GM23338 (cell line): ENCODE measurements at regions not wholly inside any gene's neighbourhood (a gene's known extent, or its start where the extent isn't known, plus 50 kb on each side); places are given as distances from the start of the nearest gene placed in this dataset.

Experiments
- ATAC-seq: fragments of 200-7000 bp; cut with Tn5 transposase; 3 replicates; pipeline ENCODE4 v1.9.1; 2020
- DNase-seq: peaks from one replicate; pipeline ENCODE4 v3.0.0-alpha.2; 2015; ENCODE audit warnings: low spot score
- H2AFZ ChIP-seq: fragments of 200-600 bp; sonication (generic); 2 replicates; pipeline ENCODE4 v1.8.0; 2016; ENCODE audit warnings: antibody characterized with exemption, mild to moderate bottlenecking, moderate library complexity
- H3F3A ChIP-seq: fragments of 200-600 bp; sonication (generic); replicated peaks from 2 replicates; pipeline ENCODE4 v1.8.0; 2017; ENCODE audit warnings: antibody characterized with exemption, mixed run types, low read depth
- H3K27ac ChIP-seq: fragments of 200-600 bp; sonication (generic); 2 replicates; pipeline ENCODE4 v1.6.1; 2016; ENCODE audit warnings: low read depth
- H3K27me3 ChIP-seq: fragments of 200-600 bp; sonication (generic); 2 replicates; pipeline ENCODE4 v1.8.0; 2016; ENCODE audit warnings: mild to moderate bottlenecking, mixed run types, moderate library complexity; ENCODE audit not compliant: insufficient read depth
- H3K36me3 ChIP-seq: fragments of 200-600 bp; sonication (generic); 2 replicates; pipeline ENCODE4 v1.8.0; 2016; ENCODE audit warnings: mild to moderate bottlenecking; ENCODE audit not compliant: insufficient read depth
- H3K4me1 ChIP-seq: fragments of 200-600 bp; sonication (generic); 2 replicates; pipeline ENCODE4 v1.8.0; 2016; ENCODE audit warnings: mild to moderate bottlenecking, moderate library complexity; ENCODE audit not compliant: insufficient read depth
- H3K4me2 ChIP-seq: fragments of 200-600 bp; sonication (generic); 2 replicates; pipeline ENCODE4 v1.7.1; 2017; ENCODE audit warnings: mixed run types
- H3K4me3 ChIP-seq: fragments of 200-600 bp; sonication (generic); 2 replicates; pipeline ENCODE4 v1.6.1; 2016; ENCODE audit warnings: mixed run types
- H3K79me2 ChIP-seq: fragments of 200-600 bp; sonication (generic); replicated peaks from 2 replicates; pipeline ENCODE4 v1.8.0; 2017; ENCODE audit warnings: mild to moderate bottlenecking; ENCODE audit not compliant: insufficient read depth
- H3K9me2 ChIP-seq: fragments of 200-600 bp; sonication (generic); 2 replicates; pipeline ENCODE4 v1.8.0; 2017; ENCODE audit not compliant: insufficient read depth
- H4K20me1 ChIP-seq: fragments of 200-600 bp; sonication (generic); replicated peaks from 2 replicates; pipeline ENCODE4 v1.8.0; 2017; ENCODE audit warnings: mild to moderate bottlenecking; ENCODE audit not compliant: insufficient read depth
- H3K27ac Mint-ChIP-seq: 2 replicates; pipeline ENCODE4 v1.8.0; 2020; ENCODE audit warnings: inconsistent platforms, mild to moderate bottlenecking, moderate library complexity, mixed read lengths
- H3K27me3 Mint-ChIP-seq: 3 replicates; pipeline ENCODE4 v1.8.0; 2022; ENCODE audit warnings: low read depth, mild to moderate bottlenecking, moderate library complexity, mixed read lengths, inconsistent platforms; ENCODE audit not compliant: insufficient read depth, poor library complexity
- H3K36me3 Mint-ChIP-seq: 3 replicates; pipeline ENCODE4 v1.8.0; 2021; ENCODE audit warnings: low read depth, mild to moderate bottlenecking, inconsistent platforms, moderate library complexity, mixed read lengths
- H3K4me1 Mint-ChIP-seq: 3 replicates; pipeline ENCODE4 v1.8.0; 2020; ENCODE audit warnings: mild to moderate bottlenecking, inconsistent platforms, mixed read lengths
- H3K4me3 Mint-ChIP-seq: 3 replicates; pipeline ENCODE4 v1.8.0; 2021; ENCODE audit warnings: moderate library complexity, mild to moderate bottlenecking, inconsistent platforms, mixed read lengths
- H3K9me3 Mint-ChIP-seq: 3 replicates; pipeline ENCODE4 v1.8.0; 2020; ENCODE audit warnings: moderate library complexity, mild to moderate bottlenecking, inconsistent platforms, mixed read lengths
- CREB1 ChIP-seq: fragments of 250-450 bp; sonication (Bioruptor Pico); IDR thresholded peaks from 2 replicates; pipeline ENCODE4 v1.5.0; 2020; ENCODE audit warnings: low read depth, mild to moderate bottlenecking, moderate library complexity
- CTCF ChIP-seq, 2 experiments: fragments of 200-600 bp in 1 of 2; sonication (generic) in 1 of 2; conservative IDR thresholded peaks; 2 replicates each; pipeline versions ENCODE4 v1.5.1 to v1.6.1; 2016 to 2017; ENCODE audit warnings: antibody characterized with exemption in 2 of 2, low read depth in 2 of 2, mild to moderate bottlenecking in 2 of 2, moderate library complexity in 1 of 2
- ETS1 ChIP-seq: IDR thresholded peaks from 2 replicates; pipeline ENCODE4 v1.6.1; 2016; ENCODE audit warnings: antibody characterized with exemption
- EZH2 ChIP-seq: fragments of 200-600 bp; sonication (generic); IDR thresholded peaks from one replicate; pipeline ENCODE4 v1.8.0; 2017; ENCODE audit warnings: antibody characterized with exemption, mild to moderate bottlenecking, low read depth; ENCODE audit not compliant: unreplicated experiment
- EZH2phosphoT487 ChIP-seq: fragments of 200-600 bp; sonication (generic); IDR thresholded peaks from one replicate; pipeline ENCODE4 v1.8.1; 2018; ENCODE audit warnings: antibody characterized with exemption; ENCODE audit not compliant: unreplicated experiment
- JUNB ChIP-seq: IDR thresholded peaks from one replicate; pipeline ENCODE4 v1.6.1; 2016; ENCODE audit warnings: antibody characterized with exemption; ENCODE audit not compliant: unreplicated experiment
- NANOG ChIP-seq: IDR thresholded peaks from 2 replicates; pipeline ENCODE4 v1.6.1; 2016; ENCODE audit warnings: antibody characterized with exemption, borderline replicate concordance
- POLR2AphosphoS5 ChIP-seq: IDR thresholded peaks from 2 replicates; pipeline ENCODE4 v1.6.1; 2016; ENCODE audit warnings: antibody characterized with exemption, low read depth
- STAT1 ChIP-seq: IDR thresholded peaks from one replicate; pipeline ENCODE4 v1.6.1; 2016; ENCODE audit warnings: antibody characterized with exemption; ENCODE audit not compliant: unreplicated experiment
- ZNF114 ChIP-seq: fragments of 250-450 bp; sonication (Bioruptor Pico); IDR thresholded peaks from 2 replicates; pipeline ENCODE4 v1.5.0; 2020; ENCODE audit warnings: mild to moderate bottlenecking, moderate library complexity
- ZNF331 ChIP-seq: fragments of 250-450 bp; sonication (Bioruptor Pico); IDR thresholded peaks from 2 replicates; pipeline ENCODE4 v1.5.0; 2020; ENCODE audit warnings: low read depth, mild to moderate bottlenecking, moderate library complexity
- TF ChIP-seq, protein P1 (sequence below): IDR thresholded peaks from one replicate; pipeline ENCODE4 v1.6.1; 2018; ENCODE audit warnings: antibody characterized with exemption; ENCODE audit not compliant: unreplicated experiment

GRCh38 chr2:7116511-7116910 lies 199.3 kb downstream of the RNF144A start (continued):
- TF ChIP-seq ZNF331 (CRISPR knock-in tag) (no peak), CREB1 (CRISPR knock-in tag) (no peak), STAT1 (no peak)
- TF ChIP-seq, protein P1, sequence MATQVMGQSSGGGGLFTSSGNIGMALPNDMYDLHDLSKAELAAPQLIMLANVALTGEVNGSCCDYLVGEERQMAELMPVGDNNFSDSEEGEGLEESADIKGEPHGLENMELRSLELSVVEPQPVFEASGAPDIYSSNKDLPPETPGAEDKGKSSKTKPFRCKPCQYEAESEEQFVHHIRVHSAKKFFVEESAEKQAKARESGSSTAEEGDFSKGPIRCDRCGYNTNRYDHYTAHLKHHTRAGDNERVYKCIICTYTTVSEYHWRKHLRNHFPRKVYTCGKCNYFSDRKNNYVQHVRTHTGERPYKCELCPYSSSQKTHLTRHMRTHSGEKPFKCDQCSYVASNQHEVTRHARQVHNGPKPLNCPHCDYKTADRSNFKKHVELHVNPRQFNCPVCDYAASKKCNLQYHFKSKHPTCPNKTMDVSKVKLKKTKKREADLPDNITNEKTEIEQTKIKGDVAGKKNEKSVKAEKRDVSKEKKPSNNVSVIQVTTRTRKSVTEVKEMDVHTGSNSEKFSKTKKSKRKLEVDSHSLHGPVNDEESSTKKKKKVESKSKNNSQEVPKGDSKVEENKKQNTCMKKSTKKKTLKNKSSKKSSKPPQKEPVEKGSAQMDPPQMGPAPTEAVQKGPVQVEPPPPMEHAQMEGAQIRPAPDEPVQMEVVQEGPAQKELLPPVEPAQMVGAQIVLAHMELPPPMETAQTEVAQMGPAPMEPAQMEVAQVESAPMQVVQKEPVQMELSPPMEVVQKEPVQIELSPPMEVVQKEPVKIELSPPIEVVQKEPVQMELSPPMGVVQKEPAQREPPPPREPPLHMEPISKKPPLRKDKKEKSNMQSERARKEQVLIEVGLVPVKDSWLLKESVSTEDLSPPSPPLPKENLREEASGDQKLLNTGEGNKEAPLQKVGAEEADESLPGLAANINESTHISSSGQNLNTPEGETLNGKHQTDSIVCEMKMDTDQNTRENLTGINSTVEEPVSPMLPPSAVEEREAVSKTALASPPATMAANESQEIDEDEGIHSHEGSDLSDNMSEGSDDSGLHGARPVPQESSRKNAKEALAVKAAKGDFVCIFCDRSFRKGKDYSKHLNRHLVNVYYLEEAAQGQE, result no peak

DNA sequence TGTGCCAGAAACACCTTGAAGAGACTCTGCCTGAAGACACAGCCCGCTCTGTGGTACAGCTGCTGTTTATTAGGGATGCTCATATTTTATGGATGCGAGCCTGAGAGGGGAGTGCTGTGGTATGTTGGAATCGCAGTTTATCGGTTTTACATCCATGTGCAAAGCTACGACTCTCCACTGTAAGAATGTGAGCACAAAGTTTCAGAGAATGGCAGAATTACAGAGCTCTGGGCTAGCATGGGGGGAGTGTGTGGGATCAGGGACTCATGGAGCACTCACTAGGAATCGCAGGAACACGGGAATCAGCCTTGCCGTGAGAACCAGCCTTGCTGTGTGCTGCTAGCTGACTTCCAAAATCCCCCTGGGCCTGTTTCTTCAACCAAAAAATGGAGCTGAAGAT lies 199.9 kb downstream of the RNF144A start:
- peaks cover 5% of the 10 kb centered on the region; the same call in 2 of the 3 replicates for H3K4me1 Mint-ChIP-seq
- H3K4me3 Mint-ChIP-seq, result no peak overlapping the region
- no peak for DNase-seq
- no peaks in the 10 kb centered on the region for H4K20me1 ChIP-seq
- no peaks in the 10 kb centered on the region for H3K36me3 ChIP-seq
- no peaks in the 10 kb centered on the region for H3F3A ChIP-seq
- no peaks in the 10 kb centered on the region; the same call in 1 of the 2 replicates for H3K9me2 ChIP-seq
- H3K4me3 ChIP-seq, result no peak overlapping the region
- ATAC-seq, result no peak
- H2AFZ ChIP-seq, result no peak overlapping the region
- H3K4me2 ChIP-seq, result no peak overlapping the region
- no peak overlapping the region for H3K27ac Mint-ChIP-seq
- no peaks in the 10 kb centered on the region for H3K4me1 ChIP-seq
- H3K27ac ChIP-seq, result no peak overlapping the region
- H3K36me3 Mint-ChIP-seq, result peaks cover 3% of the 10 kb centered on the region; the same call in 2 of the 3 replicates
- no peaks in the 10 kb centered on the region for H3K79me2 ChIP-seq
- H3K27me3 ChIP-seq, result no peaks in the 10 kb centered on the region
- peaks cover 3% of the 10 kb centered on the region for H3K27me3 Mint-ChIP-seq
- H3K9me3 Mint-ChIP-seq, result peaks cover 7% of the 10 kb centered on the region; the same call in 2 of the 3 replicates
- no peak for TF ChIP-seq ZNF331 (CRISPR knock-in tag)
- no peak for TF ChIP-seq EZH2phosphoT487
- no peak for TF ChIP-seq POLR2AphosphoS5
- no peak for TF ChIP-seq ZNF114 (CRISPR knock-in tag)
- no peak for TF ChIP-seq NANOG
- no peak for TF ChIP-seq CTCF (conservative IDR thresholded peaks at IDR 0.05; ENCODE audit: low read depth in 2 of 2)
- no peak for TF ChIP-seq ETS1
- TF ChIP-seq JUNB, result no peak
- no peak for TF ChIP-seq STAT1
- no peak for TF ChIP-seq EZH2
- no peak for TF ChIP-seq CREB1 (CRISPR knock-in tag)
- TF ChIP-seq, protein P1, result no peak
